PC-3 (cell line): ENCODE measurements at regions not wholly inside any gene's neighbourhood (a gene's known extent, or its start where the extent isn't known, plus 50 kb on each side); places are given as distances from the start of the nearest gene placed in this dataset.

ENCODE experiments used
- ATAC-seq: fragments of 200-7000 bp; cut with Tn5 transposase; 2 replicates; pipeline ENCODE4 v1.9.1; 2020; ENCODE audit warnings: mild to moderate bottlenecking, moderate library complexity
- BruUV-seq: library from RNA; stranded (reverse); fragments of 400-500 nt; replicated peaks from 2 replicates; lab custom pipeline; 2021; lab: Mats Ljungman, UMichigan
- CTCF ChIA-PET: fragments of 300-600 bp; sonication (Branson Sonifier 250); formaldehyde crosslinking; loops from one replicate; lab custom pipeline; 2022; ENCODE audit warnings: antibody characterized with exemption; lab: Charles Lee
- POLR2A ChIA-PET: fragments of 300-600 bp; sonication (Branson Sonifier 250); formaldehyde crosslinking; loops from one replicate; lab custom pipeline; 2022; ENCODE audit warnings: antibody characterized with exemption; ENCODE audit not compliant: unreplicated experiment; lab: Charles Lee
- DNase-seq: peaks from one replicate; pipeline ENCODE4 v3.0.0-alpha.2; 2015
- H2AFZ ChIP-seq: fragments of 300-600 bp; sonication (generic); 2 replicates; pipeline ENCODE4 v1.6.0; 2016; ENCODE audit warnings: antibody characterized with exemption, low read length
- H3F3A ChIP-seq: fragments of 300-600 bp; sonication (generic); one replicate; pipeline ENCODE4 v1.6.0; 2017; ENCODE audit warnings: antibody characterized with exemption, low read length, control low read depth, mild to moderate bottlenecking; ENCODE audit not compliant: unreplicated experiment
- H3K27ac ChIP-seq: fragments of 300-600 bp; sonication (generic); 2 replicates; pipeline ENCODE4 v1.5.1; 2016; ENCODE audit warnings: mild to moderate bottlenecking, low read length
- H3K27me3 ChIP-seq: fragments of 300-600 bp; sonication (generic); 2 replicates; pipeline ENCODE4 v1.6.1; 2016; ENCODE audit warnings: low read length, mixed read lengths
- H3K36me3 ChIP-seq: fragments of 300-600 bp; sonication (generic); 2 replicates; pipeline ENCODE4 v1.6.1; 2016; ENCODE audit warnings: low read depth, mixed run types, low read length, mixed read lengths
- H3K4me1 ChIP-seq: fragments of 300-600 bp; sonication (generic); 2 replicates; pipeline ENCODE4 v1.5.1; 2016; ENCODE audit warnings: low read length; ENCODE audit not compliant: insufficient read depth
- H3K4me2 ChIP-seq: fragments of 300-600 bp; sonication (generic); 2 replicates; pipeline ENCODE4 v1.6.0; 2016; ENCODE audit warnings: low read length
- H3K4me3 ChIP-seq: fragments of 300-600 bp; sonication (generic); 2 replicates; pipeline ENCODE4 v1.5.1; 2016; ENCODE audit warnings: mild to moderate bottlenecking, low read length, mixed read lengths
- H3K79me2 ChIP-seq: fragments of 300-600 bp; sonication (generic); 2 replicates; pipeline ENCODE4 v1.6.1; 2017; ENCODE audit warnings: low read length, mixed read lengths
- H3K9ac ChIP-seq: fragments of 300-600 bp; sonication (generic); 2 replicates; pipeline ENCODE4 v1.6.0; 2016; ENCODE audit warnings: mild to moderate bottlenecking, low read length
- H3K9me2 ChIP-seq: fragments of 300-600 bp; sonication (generic); replicated peaks from 2 replicates; pipeline ENCODE4 v1.6.1; 2016; ENCODE audit warnings: mixed run types, low read length, mixed read lengths
- H3K9me3 ChIP-seq: fragments of 300-600 bp; sonication (generic); 2 replicates; pipeline ENCODE4 v1.6.1; 2016; ENCODE audit warnings: low read length, mixed read lengths
- H4K20me1 ChIP-seq: fragments of 300-600 bp; sonication (generic); 2 replicates; pipeline ENCODE4 v1.6.1; 2016; ENCODE audit warnings: low read length, mixed read lengths
- CTCF ChIP-seq: fragments of 300-600 bp; sonication (generic); conservative IDR thresholded peaks from 2 replicates; pipeline ENCODE4 v1.5.1; 2017; ENCODE audit warnings: antibody characterized with exemption, low read depth, mild to moderate bottlenecking, low read length
- EZH2 ChIP-seq: fragments of 300-600 bp; sonication (generic); IDR thresholded peaks from one replicate; pipeline ENCODE4 v1.6.1; 2017; ENCODE audit warnings: antibody characterized with exemption, mild to moderate bottlenecking, low read length; ENCODE audit not compliant: unreplicated experiment
- EZH2phosphoT487 ChIP-seq: fragments of 300-600 bp; sonication (generic); IDR thresholded peaks from 2 replicates; pipeline ENCODE4 v1.6.1; 2018; ENCODE audit warnings: mild to moderate bottlenecking, antibody characterized with exemption, low read length, borderline replicate concordance
- intact Hi-C: fragments of 100-400 bp; cut with micrococcal nuclease; formaldehyde crosslinking; loops from 2 replicates; pipeline ENCODE4 v1.9.0; 2023

GRCh38 chr3:144912968-144913367 lies 941.3 kb downstream of the DIPK2A start:
- no peak overlapping the region for H2AFZ ChIP-seq

GRCh38 chr3:144915202-144915601 lies 943.6 kb downstream of the DIPK2A start:
- no peaks in the 10 kb centered on the region for H4K20me1 ChIP-seq
- BruUV-seq: no TSS peak
- intact Hi-C loops: no loop called here
- H2AFZ ChIP-seq: no peak overlapping the region
- no peaks in the 10 kb centered on the region for H3K9me3 ChIP-seq
- no peak overlapping the region for H3K27ac ChIP-seq
- H3K4me2 ChIP-seq: no peak overlapping the region
- no peak for TF ChIP-seq EZH2
- ATAC-seq: no peak
- ChIA-PET CTCF (no interaction called here), POLR2A (no interaction called here)
- no peaks in the 10 kb centered on the region for H3F3A ChIP-seq
- H3K27me3 ChIP-seq: no peaks in the 10 kb centered on the region
- H3K4me3 ChIP-seq: no peak overlapping the region
- DNase-seq: no peak
- no peaks in the 10 kb centered on the region for H3K36me3 ChIP-seq
- H3K9ac ChIP-seq: no peak overlapping the region
- no peaks in the 10 kb centered on the region for H3K79me2 ChIP-seq
- H3K9me2 ChIP-seq: no peaks in the 10 kb centered on the region
- H3K4me1 ChIP-seq: no peaks in the 10 kb centered on the region

More at GRCh38 chr3:144912968-144913367, 941.3 kb downstream of the DIPK2A start:
- Histone ChIP-seq H3K4me1 (no peaks in the 10 kb centered on the region), H3F3A (no peaks in the 10 kb centered on the region), H3K9ac (no peak overlapping the region), H3K27me3 (no peaks in the 10 kb centered on the region), H4K20me1 (no peaks in the 10 kb centered on the region), H3K4me3 (no peak overlapping the region), H3K9me2 (no peaks in the 10 kb centered on the region), H3K4me2 (no peak overlapping the region), H3K27ac (no peak overlapping the region), H3K36me3 (no peaks in the 10 kb centered on the region), H3K79me2 (no peaks in the 10 kb centered on the region), H3K9me3 (no peaks in the 10 kb centered on the region)
- BruUV-seq: no TSS peak
- ChIA-PET CTCF (no interaction called here), POLR2A (no interaction called here)
- ATAC-seq (no peak), DNase-seq (no peak)
- intact Hi-C loops: no loop called here
- TF ChIP-seq EZH2phosphoT487 (no peak), CTCF (no peak), EZH2 (no peak)

GRCh38 chr3:144921710-144922109 lies 950.1 kb downstream of the DIPK2A start:
- DNase-seq (no peak), ATAC-seq (no peak)
- H3K4me2 ChIP-seq: no peak overlapping the region
- TF ChIP-seq EZH2phosphoT487 (no peak), EZH2 (no peak), CTCF (no peak)
- no peak overlapping the region for H3K27ac ChIP-seq
- no peaks in the 10 kb centered on the region for H3K27me3 ChIP-seq
- H3K4me3 ChIP-seq: no peak overlapping the region
- H3K9ac ChIP-seq: no peak overlapping the region
- no peaks in the 10 kb centered on the region for H3K36me3 ChIP-seq
- ChIA-PET CTCF (no interaction called here), POLR2A (no interaction called here)
- intact Hi-C loops: no loop called here
- H2AFZ ChIP-seq: no peak overlapping the region
- BruUV-seq: no TSS peak
- H4K20me1 ChIP-seq: no peaks in the 10 kb centered on the region
- no peaks in the 10 kb centered on the region for H3K9me3 ChIP-seq
- H3F3A ChIP-seq: no peaks in the 10 kb centered on the region
- H3K9me2 ChIP-seq: no peaks in the 10 kb centered on the region
- no peaks in the 10 kb centered on the region for H3K4me1 ChIP-seq
- no peaks in the 10 kb centered on the region for H3K79me2 ChIP-seq
